ENCODE measurements at regions not wholly inside any gene's neighbourhood (a gene's known extent, or its start where the extent isn't known, plus 50 kb on each side); places are given as distances from the start of the nearest gene placed in this dataset.

- no peak for TF ChIP-seq CTCF (IDR thresholded peaks at IDR 0.05)
- Histone ChIP-seq H3K27ac (no peak overlapping the region), H3K4me3 (no peak overlapping the region)
- DNase-seq (ENCODE audit: low spot score) = no peak
Observed at GRCh38 chr1:221849897-221850296, 108.0 kb upstream of the DUSP10 start.

- no peak for DNase-seq (ENCODE audit: low spot score)
- TF ChIP-seq CTCF (IDR thresholded peaks at IDR 0.05) = no peak
Observed at GRCh38 chr1:221849110-221849509, 107.2 kb upstream of the DUSP10 start.

GRCh38 chr1:221847676-221848075 is 105.8 kb upstream of the DUSP10 start:
- no peak overlapping the region for H3K4me3 ChIP-seq
- no peak for DNase-seq (ENCODE audit: low spot score)
- H3K27ac ChIP-seq = no peak overlapping the region
- TF ChIP-seq CTCF (IDR thresholded peaks at IDR 0.05) = no peak

More at GRCh38 chr1:221849110-221849509, 107.2 kb upstream of the DUSP10 start:
- Histone ChIP-seq H3K4me3 (no peak overlapping the region), H3K27ac (no peak overlapping the region)

GRCh38 chr1:221845650-221846371 is 103.9 kb upstream of the DUSP10 start:
- TF ChIP-seq CTCF (IDR thresholded peaks at IDR 0.05) = no peak
- H3K4me3 ChIP-seq = no peak overlapping the region
- DNase-seq (ENCODE audit: low spot score) = no peak
- no peak overlapping the region for H3K27ac ChIP-seq

- no peak for DNase-seq (ENCODE audit: low spot score)
Observed at GRCh38 chr1:221841983-221842335, 100.1 kb upstream of the DUSP10 start.

GRCh38 chr1:221841251-221841982 is 99.5 kb upstream of the DUSP10 start:
- TF ChIP-seq CTCF (IDR thresholded peaks at IDR 0.05) = no peak
- H3K27ac ChIP-seq = peak overlapping the region in 1 of 2 donors; percentile 15
- DNase-seq (ENCODE audit: low spot score) = no peak
- no peak overlapping the region for H3K4me3 ChIP-seq

More at GRCh38 chr1:221841983-221842335, 100.1 kb upstream of the DUSP10 start:
- TF ChIP-seq CTCF (IDR thresholded peaks at IDR 0.05) = no peak
- Histone ChIP-seq H3K27ac (no peak overlapping the region), H3K4me3 (no peak overlapping the region)

Data from coronary artery (tissue), 2 donors.